ENCODE measurements at regions not wholly inside any gene's neighbourhood (a gene's known extent, or its start where the extent isn't known, plus 50 kb on each side); places are given as distances from the start of the nearest gene placed in this dataset.

DNA sequence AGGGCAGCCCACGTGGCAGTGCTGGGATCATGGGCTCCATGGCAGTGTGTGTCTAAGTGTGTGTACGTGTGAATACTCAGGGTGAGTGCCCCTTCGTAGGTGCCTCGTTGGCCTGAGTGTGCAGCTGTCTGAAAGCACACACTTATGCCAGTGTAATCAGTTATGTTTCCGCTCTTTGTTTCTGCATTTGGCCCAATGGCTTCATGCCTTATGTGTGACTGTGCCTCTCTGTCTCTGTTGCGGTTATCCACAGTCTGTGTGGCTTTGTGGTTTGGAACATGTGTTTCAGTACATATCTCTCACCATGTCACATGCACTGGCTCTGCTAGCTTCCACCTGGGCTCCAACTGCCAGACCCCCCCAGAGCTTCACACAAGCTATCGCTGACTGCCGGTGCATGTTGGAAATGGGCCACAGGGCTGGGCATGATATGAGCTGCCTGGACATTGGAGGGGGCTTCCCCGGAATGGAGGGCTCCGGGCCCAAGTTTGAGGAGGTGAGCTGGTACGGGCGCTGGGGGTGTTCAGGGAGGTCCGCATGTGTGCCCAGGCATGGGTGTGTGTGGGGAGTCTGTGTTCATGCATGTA lies 70.3 kb upstream of the TINAGL1 start (continued):
- TF ChIP-seq, protein P1, sequence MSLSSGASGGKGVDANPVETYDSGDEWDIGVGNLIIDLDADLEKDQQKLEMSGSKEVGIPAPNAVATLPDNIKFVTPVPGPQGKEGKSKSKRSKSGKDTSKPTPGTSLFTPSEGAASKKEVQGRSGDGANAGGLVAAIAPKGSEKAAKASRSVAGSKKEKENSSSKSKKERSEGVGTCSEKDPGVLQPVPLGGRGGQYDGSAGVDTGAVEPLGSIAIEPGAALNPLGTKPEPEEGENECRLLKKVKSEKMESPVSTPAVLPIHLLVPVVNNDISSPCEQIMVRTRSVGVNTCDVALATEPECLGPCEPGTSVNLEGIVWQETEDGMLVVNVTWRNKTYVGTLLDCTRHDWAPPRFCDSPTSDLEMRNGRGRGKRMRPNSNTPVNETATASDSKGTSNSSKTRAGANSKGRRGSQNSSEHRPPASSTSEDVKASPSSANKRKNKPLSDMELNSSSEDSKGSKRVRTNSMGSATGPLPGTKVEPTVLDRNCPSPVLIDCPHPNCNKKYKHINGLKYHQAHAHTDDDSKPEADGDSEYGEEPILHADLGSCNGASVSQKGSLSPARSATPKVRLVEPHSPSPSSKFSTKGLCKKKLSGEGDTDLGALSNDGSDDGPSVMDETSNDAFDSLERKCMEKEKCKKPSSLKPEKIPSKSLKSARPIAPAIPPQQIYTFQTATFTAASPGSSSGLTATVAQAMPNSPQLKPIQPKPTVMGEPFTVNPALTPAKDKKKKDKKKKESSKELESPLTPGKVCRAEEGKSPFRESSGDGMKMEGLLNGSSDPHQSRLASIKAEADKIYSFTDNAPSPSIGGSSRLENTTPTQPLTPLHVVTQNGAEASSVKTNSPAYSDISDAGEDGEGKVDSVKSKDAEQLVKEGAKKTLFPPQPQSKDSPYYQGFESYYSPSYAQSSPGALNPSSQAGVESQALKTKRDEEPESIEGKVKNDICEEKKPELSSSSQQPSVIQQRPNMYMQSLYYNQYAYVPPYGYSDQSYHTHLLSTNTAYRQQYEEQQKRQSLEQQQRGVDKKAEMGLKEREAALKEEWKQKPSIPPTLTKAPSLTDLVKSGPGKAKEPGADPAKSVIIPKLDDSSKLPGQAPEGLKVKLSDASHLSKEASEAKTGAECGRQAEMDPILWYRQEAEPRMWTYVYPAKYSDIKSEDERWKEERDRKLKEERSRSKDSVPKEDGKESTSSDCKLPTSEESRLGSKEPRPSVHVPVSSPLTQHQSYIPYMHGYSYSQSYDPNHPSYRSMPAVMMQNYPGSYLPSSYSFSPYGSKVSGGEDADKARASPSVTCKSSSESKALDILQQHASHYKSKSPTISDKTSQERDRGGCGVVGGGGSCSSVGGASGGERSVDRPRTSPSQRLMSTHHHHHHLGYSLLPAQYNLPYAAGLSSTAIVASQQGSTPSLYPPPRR (CRISPR knock-in tag; IDR thresholded peaks at IDR 0.05; ENCODE audit: borderline replicate concordance), result no peak
- TF ChIP-seq ZNF124 (CRISPR knock-in tag; IDR thresholded peaks at IDR 0.05), result no peak
- TF ChIP-seq, protein P2, sequence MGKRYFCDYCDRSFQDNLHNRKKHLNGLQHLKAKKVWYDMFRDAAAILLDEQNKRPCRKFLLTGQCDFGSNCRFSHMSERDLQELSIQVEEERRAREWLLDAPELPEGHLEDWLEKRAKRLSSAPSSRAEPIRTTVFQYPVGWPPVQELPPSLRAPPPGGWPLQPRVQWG (CRISPR knock-in tag; IDR thresholded peaks at IDR 0.05; ENCODE audit: borderline replicate concordance, low read depth), result no peak
- no peak for TF ChIP-seq ZSCAN12 (CRISPR knock-in tag; IDR thresholded peaks at IDR 0.05)
- TF ChIP-seq, protein P3, sequence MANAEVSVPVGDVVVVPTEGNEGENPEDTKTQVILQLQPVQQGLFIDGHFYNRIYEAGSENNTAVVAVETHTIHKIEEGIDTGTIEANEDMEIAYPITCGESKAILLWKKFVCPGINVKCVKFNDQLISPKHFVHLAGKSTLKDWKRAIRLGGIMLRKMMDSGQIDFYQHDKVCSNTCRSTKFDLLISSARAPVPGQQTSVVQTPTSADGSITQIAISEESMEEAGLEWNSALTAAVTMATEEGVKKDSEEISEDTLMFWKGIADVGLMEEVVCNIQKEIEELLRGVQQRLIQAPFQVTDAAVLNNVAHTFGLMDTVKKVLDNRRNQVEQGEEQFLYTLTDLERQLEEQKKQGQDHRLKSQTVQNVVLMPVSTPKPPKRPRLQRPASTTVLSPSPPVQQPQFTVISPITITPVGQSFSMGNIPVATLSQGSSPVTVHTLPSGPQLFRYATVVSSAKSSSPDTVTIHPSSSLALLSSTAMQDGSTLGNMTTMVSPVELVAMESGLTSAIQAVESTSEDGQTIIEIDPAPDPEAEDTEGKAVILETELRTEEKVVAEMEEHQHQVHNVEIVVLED (CRISPR knock-in tag; IDR thresholded peaks at IDR 0.05; ENCODE audit: borderline replicate concordance), result no peak
- no peak for TF ChIP-seq FOXA3 (CRISPR knock-in tag; IDR thresholded peaks at IDR 0.05)
- TF ChIP-seq EHMT2 (IDR thresholded peaks at IDR 0.05; ENCODE audit: borderline replicate concordance, low read depth, low read length), result no peak
- no peak for TF ChIP-seq ZNF883 (CRISPR knock-in tag; IDR thresholded peaks at IDR 0.05; ENCODE audit: not compliant biosample characterization)
- TF ChIP-seq, protein P4, sequence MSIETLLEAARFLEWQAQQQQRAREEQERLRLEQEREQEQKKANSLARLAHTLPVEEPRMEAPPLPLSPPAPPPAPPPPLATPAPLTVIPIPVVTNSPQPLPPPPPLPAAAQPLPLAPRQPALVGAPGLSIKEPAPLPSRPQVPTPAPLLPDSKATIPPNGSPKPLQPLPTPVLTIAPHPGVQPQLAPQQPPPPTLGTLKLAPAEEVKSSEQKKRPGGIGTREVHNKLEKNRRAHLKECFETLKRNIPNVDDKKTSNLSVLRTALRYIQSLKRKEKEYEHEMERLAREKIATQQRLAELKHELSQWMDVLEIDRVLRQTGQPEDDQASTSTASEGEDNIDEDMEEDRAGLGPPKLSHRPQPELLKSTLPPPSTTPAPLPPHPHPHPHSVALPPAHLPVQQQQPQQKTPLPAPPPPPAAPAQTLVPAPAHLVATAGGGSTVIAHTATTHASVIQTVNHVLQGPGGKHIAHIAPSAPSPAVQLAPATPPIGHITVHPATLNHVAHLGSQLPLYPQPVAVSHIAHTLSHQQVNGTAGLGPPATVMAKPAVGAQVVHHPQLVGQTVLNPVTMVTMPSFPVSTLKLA (IDR thresholded peaks at IDR 0.05), result peak; percentile 64
- TF ChIP-seq RAD21 (CRISPR knock-in tag; IDR thresholded peaks at IDR 0.05), result no peak

Data from HepG2 (cell line).